Osteoblast (primary cell): ENCODE measurements at regions not wholly inside any gene's neighbourhood (a gene's known extent, or its start where the extent isn't known, plus 50 kb on each side); places are given as distances from the start of the nearest gene placed in this dataset.

Experiments
- DNase-seq: peaks from one replicate; pipeline ENCODE4 v3.0.0; 2011; ENCODE audit warnings: low spot score, mixed read lengths; ENCODE audit not compliant: insufficient read length; ENCODE audit errors: missing footprints
- H2AFZ ChIP-seq: 2 replicates; pipeline ENCODE4 v1.6.0; 2011; ENCODE audit warnings: mild to moderate bottlenecking, low read length
- H3K27ac ChIP-seq: 2 replicates; pipeline ENCODE4 v1.5.1; 2011; ENCODE audit warnings: mild to moderate bottlenecking, low read depth, low read length, moderate library complexity
- H3K27me3 ChIP-seq: 2 replicates; pipeline ENCODE4 v1.6.0; 2012; ENCODE audit warnings: mild to moderate bottlenecking, control low read depth, inconsistent platforms, low read length, moderate library complexity; ENCODE audit not compliant: insufficient read depth
- H3K36me3 ChIP-seq: 2 replicates; pipeline ENCODE4 v1.5.1; 2011; ENCODE audit warnings: mild to moderate bottlenecking, low read length, control low read depth, moderate library complexity; ENCODE audit not compliant: insufficient read depth
- H3K4me1 ChIP-seq: 2 replicates; pipeline ENCODE4 v1.5.1; 2011; ENCODE audit warnings: mild to moderate bottlenecking, low read length, control low read depth, moderate library complexity; ENCODE audit not compliant: insufficient read depth
- H3K4me2 ChIP-seq: 2 replicates; pipeline ENCODE4 v1.6.0; 2011; ENCODE audit warnings: mild to moderate bottlenecking, low read length; ENCODE audit not compliant: insufficient read depth
- H3K4me3 ChIP-seq: fragments of 200-600 bp; sonication (generic); 3 replicates; pipeline ENCODE4 v1.5.1; 2012; ENCODE audit warnings: mild to moderate bottlenecking, low read length, inconsistent platforms; ENCODE audit not compliant: insufficient read depth
- H3K79me2 ChIP-seq: 2 replicates; pipeline ENCODE4 v1.6.0; 2012; ENCODE audit warnings: mild to moderate bottlenecking, low read length, control low read depth, inconsistent platforms; ENCODE audit not compliant: insufficient read depth
- H3K9me3 ChIP-seq: 2 replicates; pipeline ENCODE4 v1.5.1; 2011; ENCODE audit warnings: low read depth, low read length, control low read depth
- H4K20me1 ChIP-seq: 2 replicates; pipeline ENCODE4 v1.6.0; 2012; ENCODE audit warnings: mild to moderate bottlenecking, low read length, control low read depth; ENCODE audit not compliant: insufficient read depth
- CTCF ChIP-seq: IDR thresholded peaks from 2 replicates; pipeline ENCODE4 v1.5.1; 2011; ENCODE audit warnings: mild to moderate bottlenecking, low read depth, low read length, moderate library complexity; ENCODE audit errors: extremely low read depth

GRCh38 chr2:140033638-140034037, 1253.4 kb upstream of the NXPH2 start:
- DNase-seq: no peak
- Histone ChIP-seq H3K4me3 (no peak overlapping the region), H2AFZ (no peak overlapping the region), H3K27ac (no peak overlapping the region), H3K4me1 (no peaks in the 10 kb centered on the region), H3K9me3 (no peaks in the 10 kb centered on the region), H3K79me2 (no peaks in the 10 kb centered on the region), H3K36me3 (no peaks in the 10 kb centered on the region), H3K4me2 (no peak overlapping the region), H3K27me3 (no peaks in the 10 kb centered on the region), H4K20me1 (no peaks in the 10 kb centered on the region)
- no peak for TF ChIP-seq CTCF

- Histone ChIP-seq H2AFZ (no peak overlapping the region), H4K20me1 (no peaks in the 10 kb centered on the region), H3K79me2 (no peaks in the 10 kb centered on the region), H3K36me3 (no peaks in the 10 kb centered on the region), H3K4me2 (no peak overlapping the region), H3K4me1 (no peaks in the 10 kb centered on the region), H3K27me3 (no peaks in the 10 kb centered on the region), H3K9me3 (no peaks in the 10 kb centered on the region), H3K27ac (no peak overlapping the region), H3K4me3 (no peak overlapping the region)
- TF ChIP-seq CTCF: no peak
- no peak for DNase-seq
Observed at GRCh38 chr2:140027966-140028365, 1247.8 kb upstream of the NXPH2 start.

- Histone ChIP-seq H3K79me2 (no peaks in the 10 kb centered on the region), H4K20me1 (no peaks in the 10 kb centered on the region), H3K4me2 (no peak overlapping the region), H3K27me3 (no peaks in the 10 kb centered on the region), H3K36me3 (no peaks in the 10 kb centered on the region), H3K9me3 (no peaks in the 10 kb centered on the region), H2AFZ (no peak overlapping the region), H3K4me3 (no peak overlapping the region), H3K4me1 (no peaks in the 10 kb centered on the region), H3K27ac (no peak overlapping the region)
- TF ChIP-seq CTCF: no peak
- DNase-seq: no peak
Observed at GRCh38 chr2:140027320-140027719, 1247.1 kb upstream of the NXPH2 start.

- no peaks in the 10 kb centered on the region for H3K36me3 ChIP-seq
- no peak for DNase-seq
- H3K27me3 ChIP-seq: no peaks in the 10 kb centered on the region
- H3K4me3 ChIP-seq: no peak overlapping the region
- no peak overlapping the region for H2AFZ ChIP-seq
- peaks cover 2% of the 10 kb centered on the region for H3K9me3 ChIP-seq
- H3K27ac ChIP-seq: no peak overlapping the region
- H3K4me2 ChIP-seq: no peak overlapping the region
- H3K79me2 ChIP-seq: no peaks in the 10 kb centered on the region
- no peaks in the 10 kb centered on the region for H3K4me1 ChIP-seq
- no peaks in the 10 kb centered on the region for H4K20me1 ChIP-seq
- TF ChIP-seq CTCF: no peak
Observed at GRCh38 chr2:140023291-140023690, 1243.1 kb upstream of the NXPH2 start.
